GM21619 (cell line): ENCODE measurements at regions not wholly inside any gene's neighbourhood (a gene's known extent, or its start where the extent isn't known, plus 50 kb on each side); places are given as distances from the start of the nearest gene placed in this dataset.
"Not testable (repeated sequence)": the region's sequence is repeated elsewhere in the genome, so short reads cannot be mapped to it uniquely, and the experiment has no call there.

Experiments
- ATAC-seq: cut with Tn5 transposase; IDR thresholded peaks from one replicate; pipeline ENCODE4 v1.9.1; 2021; ENCODE audit not compliant: unreplicated experiment

GRCh38 chr1:94675373-94675772 lies 133.8 kb upstream of the F3 start:
- no peak for ATAC-seq

GRCh38 chr1:94674876-94675275 lies 133.3 kb upstream of the F3 start:
- no peak for ATAC-seq

- ATAC-seq, result no peak
Observed at GRCh38 chr1:94672934-94673333, 131.4 kb upstream of the F3 start.

- ATAC-seq, result no peak
Observed at GRCh38 chr1:94672001-94672400, 130.4 kb upstream of the F3 start.

GRCh38 chr1:94670273-94670672 lies 128.7 kb upstream of the F3 start:
- no peak for ATAC-seq

GRCh38 chr1:94669198-94669597 lies 127.6 kb upstream of the F3 start:
- ATAC-seq, result no peak

GRCh38 chr1:94668528-94668927 lies 127.0 kb upstream of the F3 start:
- ATAC-seq, result no peak

GRCh38 chr1:94667818-94668217 lies 126.3 kb upstream of the F3 start:
- ATAC-seq, result no peak

- no peak for ATAC-seq
Observed at GRCh38 chr1:94666797-94667196, 125.2 kb upstream of the F3 start.

- ATAC-seq, result no peak
Observed at GRCh38 chr1:94661431-94661932, 119.9 kb upstream of the F3 start.

- no peak for ATAC-seq
Observed at GRCh38 chr1:94660994-94661393, 119.4 kb upstream of the F3 start.

GRCh38 chr1:94660258-94660657 lies 118.7 kb upstream of the F3 start:
- no peak for ATAC-seq

GRCh38 chr1:94659202-94659601 lies 117.6 kb upstream of the F3 start:
- not testable (repeated sequence) for ATAC-seq

GRCh38 chr1:94658221-94658620 lies 116.7 kb upstream of the F3 start:
- ATAC-seq, result no peak

GRCh38 chr1:94657776-94658175 lies 116.2 kb upstream of the F3 start:
- ATAC-seq, result not testable (repeated sequence)

GRCh38 chr1:94656967-94657366 lies 115.4 kb upstream of the F3 start:
- no peak for ATAC-seq

- no peak for ATAC-seq
Observed at GRCh38 chr1:94654919-94655318, 113.4 kb upstream of the F3 start.

- no peak for ATAC-seq
Observed at GRCh38 chr1:94654459-94654858, 112.9 kb upstream of the F3 start.

GRCh38 chr1:94654031-94654430 lies 112.5 kb upstream of the F3 start:
- no peak for ATAC-seq

GRCh38 chr1:94653454-94653853 lies 111.9 kb upstream of the F3 start:
- no peak for ATAC-seq

GRCh38 chr1:94651076-94651475 lies 109.5 kb upstream of the F3 start:
- no peak for ATAC-seq

- no peak for ATAC-seq
Observed at GRCh38 chr1:94650301-94650700, 108.7 kb upstream of the F3 start.

- no peak for ATAC-seq
Observed at GRCh38 chr1:94648225-94649007, 106.9 kb upstream of the F3 start.
